GM12878 (cell line): ENCODE measurements at regions not wholly inside any gene's neighbourhood (a gene's known extent, or its start where the extent isn't known, plus 50 kb on each side); places are given as distances from the start of the nearest gene placed in this dataset.

Source experiments
- SMAD1 ChIP-seq: fragments of 450-650 bp; IDR thresholded peaks from 2 replicates; pipeline ENCODE4 v1.6.1; 2018; ENCODE audit warnings: mild to moderate bottlenecking, low read depth; ENCODE audit not compliant: partially characterized antibody
- SMC3 ChIP-seq: IDR thresholded peaks from 2 replicates; pipeline ENCODE4 v1.6.1; 2011; ENCODE audit warnings: low read length, improper control_type of control experiment, borderline replicate concordance
- TARDBP ChIP-seq: IDR thresholded peaks from 2 replicates; pipeline ENCODE4 v1.6.1; 2016; ENCODE audit warnings: borderline replicate concordance
- TF ChIP-seq, protein P1 (sequence below), 3 experiments: IDR thresholded peaks in 2 of 3; conservative IDR thresholded peaks in 1 of 3; 2 replicates each; pipeline ENCODE4 v1.5.1; 2011; ENCODE audit warnings: low read depth in 3 of 3, low read length in 3 of 3, mild to moderate bottlenecking in 3 of 3, control low read depth in 2 of 3, moderate library complexity in 2 of 3, inconsistent platforms in 1 of 3, mixed read lengths in 1 of 3; ENCODE audit not compliant: control insufficient read depth in 2 of 3, insufficient read depth in 1 of 3; ENCODE audit errors: extremely low read depth in 1 of 3

DNA sequence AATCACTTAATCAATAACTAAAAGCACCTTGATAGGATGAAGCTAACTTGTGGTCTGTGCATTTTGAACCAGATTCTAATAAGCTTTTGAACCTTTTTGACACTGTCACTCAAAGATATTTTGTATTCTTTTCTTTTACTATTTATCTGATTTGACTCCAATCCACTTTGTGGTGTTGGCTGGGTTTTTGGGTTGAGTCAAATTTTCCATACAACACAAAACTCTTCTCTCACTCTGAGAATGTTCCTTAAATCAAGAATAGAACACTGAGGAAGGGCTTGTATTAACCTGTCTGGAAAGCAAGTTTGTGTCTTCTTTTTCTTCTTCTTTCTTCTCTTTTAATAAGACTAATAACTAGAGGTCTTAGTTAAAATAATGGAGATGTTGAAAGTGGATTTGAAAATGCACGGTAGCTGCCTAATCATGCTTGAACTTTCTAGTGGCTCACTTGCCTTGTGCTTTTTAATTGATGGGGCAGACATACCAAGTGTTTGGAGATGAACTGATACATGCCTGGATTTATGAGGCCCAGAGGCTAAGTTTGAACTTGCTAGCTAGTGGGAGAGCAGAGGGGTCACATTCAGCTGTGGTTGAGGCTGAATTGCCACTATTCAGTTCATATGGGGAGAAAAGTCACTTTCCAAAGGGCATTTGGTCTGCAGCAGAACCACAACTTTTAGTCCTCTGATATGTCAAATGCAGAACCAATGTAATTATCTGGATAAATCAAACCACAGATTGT lies 93.5 kb upstream of the PTHLH start:
- TF ChIP-seq, protein P1, sequence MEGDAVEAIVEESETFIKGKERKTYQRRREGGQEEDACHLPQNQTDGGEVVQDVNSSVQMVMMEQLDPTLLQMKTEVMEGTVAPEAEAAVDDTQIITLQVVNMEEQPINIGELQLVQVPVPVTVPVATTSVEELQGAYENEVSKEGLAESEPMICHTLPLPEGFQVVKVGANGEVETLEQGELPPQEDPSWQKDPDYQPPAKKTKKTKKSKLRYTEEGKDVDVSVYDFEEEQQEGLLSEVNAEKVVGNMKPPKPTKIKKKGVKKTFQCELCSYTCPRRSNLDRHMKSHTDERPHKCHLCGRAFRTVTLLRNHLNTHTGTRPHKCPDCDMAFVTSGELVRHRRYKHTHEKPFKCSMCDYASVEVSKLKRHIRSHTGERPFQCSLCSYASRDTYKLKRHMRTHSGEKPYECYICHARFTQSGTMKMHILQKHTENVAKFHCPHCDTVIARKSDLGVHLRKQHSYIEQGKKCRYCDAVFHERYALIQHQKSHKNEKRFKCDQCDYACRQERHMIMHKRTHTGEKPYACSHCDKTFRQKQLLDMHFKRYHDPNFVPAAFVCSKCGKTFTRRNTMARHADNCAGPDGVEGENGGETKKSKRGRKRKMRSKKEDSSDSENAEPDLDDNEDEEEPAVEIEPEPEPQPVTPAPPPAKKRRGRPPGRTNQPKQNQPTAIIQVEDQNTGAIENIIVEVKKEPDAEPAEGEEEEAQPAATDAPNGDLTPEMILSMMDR (IDR thresholded peaks at IDR 0.05 in 2 of 3, conservative IDR thresholded peaks at IDR 0.05 in 1 of 3; ENCODE audit: control insufficient read depth in 2 of 3, extremely low read depth in 1 of 3, insufficient read depth in 1 of 3, low read depth in 3 of 3, low read length in 3 of 3), result no peak
- no peak for TF ChIP-seq SMAD1
- TF ChIP-seq SMC3, result no peak
- TF ChIP-seq TARDBP, result no peak
